Memory B cell (primary cell): ENCODE measurements at regions not wholly inside any gene's neighbourhood (a gene's known extent, or its start where the extent isn't known, plus 50 kb on each side); places are given as distances from the start of the nearest gene placed in this dataset.
A peak's percentile ranks its signal among the peaks of the same experiment; 100 is the strongest.

ENCODE experiments used
- ATAC-seq: fragments of 150-1000 bp; cut with Tn5 transposase; 2 replicates; pipeline ENCODE4 v1.10.0; 2021; ENCODE audit warnings: low read depth, mild to moderate bottlenecking, moderate library complexity
- DNase-seq, 2 donors: peaks; one replicate each; pipeline ENCODE4 v3.0.0; 2022; ENCODE audit warnings: low spot score in 2 of 2
- H3K27ac Mint-ChIP-seq: one replicate; pipeline ENCODE4 v1.8.0; 2022; ENCODE audit warnings: mild to moderate bottlenecking, moderate library complexity, mixed read lengths
- H3K27me3 Mint-ChIP-seq: one replicate; pipeline ENCODE4 v1.8.0; 2022; ENCODE audit warnings: mixed read lengths
- H3K36me3 Mint-ChIP-seq: one replicate; pipeline ENCODE4 v1.8.0; 2022; ENCODE audit warnings: mild to moderate bottlenecking, mixed read lengths
- H3K4me1 Mint-ChIP-seq: one replicate; pipeline ENCODE4 v1.8.0; 2022; ENCODE audit warnings: mixed read lengths
- H3K4me3 Mint-ChIP-seq: one replicate; pipeline ENCODE4 v1.8.0; 2022; ENCODE audit warnings: mild to moderate bottlenecking, moderate library complexity, mixed read lengths
- H3K9me3 Mint-ChIP-seq: one replicate; pipeline ENCODE4 v1.8.0; 2022; ENCODE audit warnings: mixed read lengths

DNA sequence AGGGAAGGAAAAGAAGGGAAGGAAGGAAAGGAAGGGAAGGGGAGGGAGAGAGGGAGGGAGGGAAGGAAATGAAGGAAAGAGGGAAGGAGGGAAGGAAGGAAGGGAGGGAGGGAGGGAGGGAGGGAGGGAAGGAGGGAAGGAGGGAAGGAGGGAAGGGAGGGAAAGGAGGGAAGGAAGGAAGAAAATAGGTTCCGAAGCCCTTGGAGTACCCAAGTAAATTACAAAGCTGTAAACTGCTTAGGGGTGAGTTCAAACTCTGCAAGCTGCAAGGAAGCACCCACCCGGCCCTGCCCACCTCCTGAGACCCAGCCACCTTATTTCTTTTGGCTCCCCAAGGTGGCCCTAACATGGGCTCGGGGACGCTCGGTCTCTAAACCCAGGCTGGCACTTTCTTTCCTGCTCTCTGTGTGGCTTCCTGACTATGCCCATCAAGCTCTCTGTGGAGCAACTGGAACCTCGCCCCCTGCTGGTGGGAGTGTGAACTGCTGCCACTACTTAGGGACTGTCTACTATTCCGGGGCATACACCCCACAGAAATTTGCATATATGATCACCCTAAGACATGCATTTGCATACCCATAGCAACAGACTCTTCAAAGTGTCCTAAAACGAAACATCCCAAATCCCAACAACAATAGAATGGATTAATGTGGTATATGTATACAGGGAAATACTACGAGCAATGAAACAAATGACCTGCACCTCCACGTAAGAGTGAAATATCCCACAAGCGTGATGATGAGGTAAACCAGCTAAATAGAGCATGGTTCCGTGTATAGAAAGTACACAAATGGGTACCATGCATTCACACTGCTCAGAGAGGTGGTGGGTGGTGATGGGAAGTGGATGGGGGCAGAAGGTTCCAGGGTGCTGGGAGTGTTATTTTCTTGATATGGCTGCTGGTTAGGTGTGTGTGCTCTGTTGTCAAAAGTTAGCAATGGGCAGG is 151.7 kb upstream of the TBL1X start:
- Mint-ChIP-seq H3K4me3 (peak overlapping the region; percentile 41), H3K9me3 (peaks cover 2% of the 10 kb centered on the region), H3K4me1 (peaks cover 17% of the 10 kb centered on the region), H3K27me3 (peaks cover 2% of the 10 kb centered on the region), H3K36me3 (no peaks in the 10 kb centered on the region), H3K27ac (peak overlapping the region; percentile 74)
- ATAC-seq (peak; percentile 83), DNase-seq (peak; percentile 55 to 66)

DNA sequence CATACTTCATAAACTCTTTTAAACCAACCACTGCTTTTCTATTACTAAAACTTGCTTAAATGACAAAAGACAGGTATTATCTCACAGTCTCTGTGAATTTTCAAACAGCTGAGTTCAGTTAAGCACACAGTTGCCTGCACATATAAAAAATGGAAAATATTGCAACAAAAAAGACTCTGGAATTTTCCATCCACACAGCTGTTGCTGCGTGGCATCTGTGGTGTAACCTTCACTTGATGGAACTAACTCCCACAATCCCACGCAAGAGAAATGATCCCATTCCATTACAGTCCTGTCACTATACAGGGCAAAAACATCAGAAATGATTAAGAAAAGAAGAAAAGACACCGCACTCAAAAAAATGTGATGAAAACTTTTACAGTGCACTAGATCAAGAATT is 149.8 kb upstream of the TBL1X start:
- ATAC-seq (no peak), DNase-seq (no peak)
- no peak overlapping the region for H3K4me3 Mint-ChIP-seq
- H3K4me1 Mint-ChIP-seq: peaks cover 17% of the 10 kb centered on the region
- peaks cover 2% of the 10 kb centered on the region for H3K9me3 Mint-ChIP-seq
- H3K27me3 Mint-ChIP-seq: peaks cover 2% of the 10 kb centered on the region
- no peak overlapping the region for H3K27ac Mint-ChIP-seq
- no peaks in the 10 kb centered on the region for H3K36me3 Mint-ChIP-seq

DNA sequence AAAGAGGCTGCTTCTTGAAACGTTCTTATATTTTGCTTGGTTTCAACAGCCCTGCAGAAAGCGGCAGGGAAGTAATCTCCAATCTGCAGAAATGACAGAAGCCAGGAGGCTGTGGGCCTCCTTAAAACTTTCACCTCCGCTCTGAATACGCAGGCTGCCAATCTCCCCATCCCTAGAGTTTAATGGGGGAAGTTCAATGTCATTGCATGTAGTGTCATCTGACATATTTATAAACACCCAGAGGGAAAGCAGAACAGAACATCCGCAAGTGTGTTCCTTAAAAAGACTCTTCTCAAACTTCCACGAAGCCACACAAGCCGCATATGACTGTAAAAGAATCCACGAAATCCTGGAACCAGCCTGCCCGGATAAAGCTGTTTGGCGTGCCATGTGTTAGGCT is 148.8 kb upstream of the TBL1X start:
- DNase-seq (no peak), ATAC-seq (no peak)
- H3K27me3 Mint-ChIP-seq: peaks cover 2% of the 10 kb centered on the region
- no peak overlapping the region for H3K4me3 Mint-ChIP-seq
- H3K27ac Mint-ChIP-seq: no peak overlapping the region
- peaks cover 2% of the 10 kb centered on the region for H3K9me3 Mint-ChIP-seq
- no peaks in the 10 kb centered on the region for H3K36me3 Mint-ChIP-seq
- H3K4me1 Mint-ChIP-seq: peaks cover 17% of the 10 kb centered on the region

DNA sequence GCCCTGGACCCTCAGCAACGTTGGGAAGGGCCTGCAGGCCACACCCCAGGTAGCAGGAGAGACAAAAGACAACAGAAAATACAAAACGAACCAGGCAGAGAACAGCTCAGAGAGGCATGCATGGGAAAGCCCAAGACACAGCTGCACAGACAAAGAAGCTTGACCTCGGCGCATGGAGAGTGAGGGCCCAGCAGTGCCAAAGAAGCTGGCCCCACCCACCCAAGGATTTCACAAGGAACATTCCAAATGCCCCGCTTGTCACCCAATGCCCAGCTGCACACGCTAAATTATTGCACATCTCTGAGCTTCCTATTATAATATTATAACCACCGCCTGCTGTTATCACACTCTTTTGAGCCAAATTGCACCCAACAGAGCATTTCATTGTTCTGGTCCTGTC is 147.7 kb upstream of the TBL1X start:
- Mint-ChIP-seq H3K9me3 (peaks cover 2% of the 10 kb centered on the region), H3K4me1 (peaks cover 17% of the 10 kb centered on the region), H3K27me3 (peaks cover 2% of the 10 kb centered on the region), H3K4me3 (no peak overlapping the region), H3K36me3 (no peaks in the 10 kb centered on the region), H3K27ac (no peak overlapping the region)
- no peak for DNase-seq
- no peak for ATAC-seq

GRCh38 chrX:9318213-9318612 is 146.6 kb upstream of the TBL1X start:
- H3K27me3 Mint-ChIP-seq: no peaks in the 10 kb centered on the region
- peak; percentile 35 for ATAC-seq

DNA sequence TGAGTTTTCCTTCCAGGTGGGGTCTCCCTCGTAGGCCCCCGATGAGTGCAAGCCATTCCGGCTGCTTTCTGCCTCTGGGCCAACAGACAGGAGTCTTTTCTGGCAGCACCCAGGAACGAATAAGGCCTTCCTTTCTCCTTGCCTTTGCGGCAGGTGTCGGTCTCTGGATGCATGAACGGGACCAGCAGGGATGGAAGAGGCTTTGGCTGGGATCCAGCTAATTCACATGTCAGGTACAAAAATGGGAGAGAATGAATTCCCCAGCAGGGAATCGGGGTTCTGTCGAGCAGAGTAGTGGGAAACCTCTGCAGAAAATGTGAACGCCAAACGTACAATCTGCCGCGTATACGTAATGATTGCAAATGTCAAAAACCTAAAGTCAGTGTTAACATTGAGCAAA is 146.1 kb upstream of the TBL1X start:
- DNase-seq: no peak
- ATAC-seq: no peak
- Mint-ChIP-seq H3K9me3 (no peaks in the 10 kb centered on the region), H3K27me3 (no peaks in the 10 kb centered on the region), H3K4me3 (no peak overlapping the region), H3K4me1 (peaks cover 8% of the 10 kb centered on the region), H3K36me3 (no peaks in the 10 kb centered on the region), H3K27ac (no peak overlapping the region)

More at GRCh38 chrX:9318213-9318612, 146.6 kb upstream of the TBL1X start:
- no peaks in the 10 kb centered on the region for H3K36me3 Mint-ChIP-seq
- H3K9me3 Mint-ChIP-seq: no peaks in the 10 kb centered on the region
- no peak for DNase-seq
- no peak overlapping the region for H3K27ac Mint-ChIP-seq
- H3K4me1 Mint-ChIP-seq: peaks cover 13% of the 10 kb centered on the region
- H3K4me3 Mint-ChIP-seq: no peak overlapping the region

DNA sequence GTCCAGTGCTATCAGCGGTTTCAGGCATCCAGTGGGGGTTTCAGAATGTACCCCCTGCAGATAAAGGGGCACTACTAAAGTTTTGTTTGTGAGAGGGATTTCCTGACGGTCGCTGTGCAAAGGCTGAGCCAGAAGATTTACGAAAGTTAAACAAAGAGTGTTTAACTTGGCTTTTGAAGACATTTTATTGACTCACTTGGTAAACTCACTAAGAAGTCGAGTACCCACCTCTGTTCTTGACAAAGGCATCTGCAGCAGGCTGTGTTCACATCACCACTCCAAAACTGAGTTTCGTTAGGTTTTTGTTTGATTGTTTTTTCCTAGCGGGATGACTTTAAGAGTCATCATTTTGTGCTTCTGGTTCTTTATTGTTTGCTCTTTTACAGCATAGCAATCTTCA is 143.9 kb upstream of the TBL1X start:
- H3K27me3 Mint-ChIP-seq: no peaks in the 10 kb centered on the region
- H3K36me3 Mint-ChIP-seq: no peaks in the 10 kb centered on the region
- no peaks in the 10 kb centered on the region for H3K9me3 Mint-ChIP-seq
- DNase-seq: no peak
- no peak overlapping the region for H3K4me3 Mint-ChIP-seq
- H3K27ac Mint-ChIP-seq: no peak overlapping the region
- peaks cover 8% of the 10 kb centered on the region for H3K4me1 Mint-ChIP-seq
- no peak for ATAC-seq

DNA sequence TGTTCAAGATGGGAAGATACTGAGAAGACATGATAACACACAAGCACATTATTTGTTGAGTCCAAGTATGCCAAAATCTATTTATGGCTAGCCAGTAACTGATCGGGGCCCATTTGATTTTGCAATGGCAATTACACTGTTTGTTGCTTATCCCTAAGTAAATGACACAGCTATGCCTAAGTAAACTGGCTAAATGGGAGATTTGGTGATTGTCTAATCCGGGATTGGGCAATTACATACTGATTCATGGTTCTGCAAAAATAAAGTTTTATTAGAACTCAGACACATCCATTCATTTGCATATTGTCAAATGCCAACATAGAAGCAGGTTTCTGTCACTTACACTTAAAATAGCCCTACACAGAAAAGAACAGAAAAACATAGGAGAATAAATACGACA is 140.2 kb upstream of the TBL1X start:
- H3K4me3 Mint-ChIP-seq: no peak overlapping the region
- no peak for DNase-seq
- no peak for ATAC-seq
- peaks cover 8% of the 10 kb centered on the region for H3K4me1 Mint-ChIP-seq
- H3K27ac Mint-ChIP-seq: no peak overlapping the region
- H3K27me3 Mint-ChIP-seq: peaks cover 3% of the 10 kb centered on the region
- H3K9me3 Mint-ChIP-seq: no peaks in the 10 kb centered on the region
- H3K36me3 Mint-ChIP-seq: no peaks in the 10 kb centered on the region

DNA sequence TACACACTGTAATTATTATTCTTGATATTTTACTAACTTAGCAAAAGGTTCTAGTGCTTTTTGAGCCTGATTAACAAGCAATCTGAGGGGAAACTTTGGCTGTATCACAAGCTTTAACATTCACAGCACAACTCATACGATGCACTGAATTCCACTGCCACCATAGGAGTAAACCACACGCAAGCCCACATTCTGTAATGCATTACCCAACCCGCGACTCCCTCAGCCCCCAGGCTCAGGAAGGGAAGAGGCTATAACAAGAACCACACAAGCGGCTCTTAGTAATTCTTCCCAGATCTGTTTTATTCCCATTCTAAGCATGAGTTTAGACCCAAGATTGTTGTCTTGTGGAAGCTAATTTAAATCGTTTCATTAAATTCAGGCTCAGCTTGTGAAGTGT is 138.5 kb upstream of the TBL1X start:
- no peak for DNase-seq
- H3K27me3 Mint-ChIP-seq: peaks cover 3% of the 10 kb centered on the region

GRCh38 chrX:9327086-9327746 is 137.6 kb upstream of the TBL1X start:
- H3K4me3 Mint-ChIP-seq: no peak overlapping the region
- H3K4me1 Mint-ChIP-seq: peaks cover 8% of the 10 kb centered on the region
- H3K36me3 Mint-ChIP-seq: no peaks in the 10 kb centered on the region
- no peak overlapping the region for H3K27ac Mint-ChIP-seq
- no peaks in the 10 kb centered on the region for H3K9me3 Mint-ChIP-seq
- DNase-seq: no peak
- no peak for ATAC-seq
- H3K27me3 Mint-ChIP-seq: peaks cover 3% of the 10 kb centered on the region

More for the DNA sequence above, 138.5 kb upstream of the TBL1X start:
- Mint-ChIP-seq H3K4me3 (no peak overlapping the region), H3K9me3 (no peaks in the 10 kb centered on the region), H3K27ac (no peak overlapping the region), H3K4me1 (peaks cover 8% of the 10 kb centered on the region), H3K36me3 (no peaks in the 10 kb centered on the region)
- ATAC-seq: no peak

GRCh38 chrX:9327747-9328145 is 137.1 kb upstream of the TBL1X start:
- H3K9me3 Mint-ChIP-seq: no peaks in the 10 kb centered on the region
- H3K4me1 Mint-ChIP-seq: peaks cover 8% of the 10 kb centered on the region
- DNase-seq (no peak), ATAC-seq (no peak)
- H3K27me3 Mint-ChIP-seq: peaks cover 3% of the 10 kb centered on the region
- no peak overlapping the region for H3K4me3 Mint-ChIP-seq
- no peaks in the 10 kb centered on the region for H3K36me3 Mint-ChIP-seq
- H3K27ac Mint-ChIP-seq: no peak overlapping the region

- H3K36me3 Mint-ChIP-seq: no peaks in the 10 kb centered on the region
- DNase-seq (no peak), ATAC-seq (no peak)
- no peaks in the 10 kb centered on the region for H3K9me3 Mint-ChIP-seq
- no peak overlapping the region for H3K4me3 Mint-ChIP-seq
- peaks cover 8% of the 10 kb centered on the region for H3K4me1 Mint-ChIP-seq
- peaks cover 3% of the 10 kb centered on the region for H3K27me3 Mint-ChIP-seq
- H3K27ac Mint-ChIP-seq: no peak overlapping the region
Measured at GRCh38 chrX:9329056-9329455, 135.8 kb upstream of the TBL1X start.

DNA sequence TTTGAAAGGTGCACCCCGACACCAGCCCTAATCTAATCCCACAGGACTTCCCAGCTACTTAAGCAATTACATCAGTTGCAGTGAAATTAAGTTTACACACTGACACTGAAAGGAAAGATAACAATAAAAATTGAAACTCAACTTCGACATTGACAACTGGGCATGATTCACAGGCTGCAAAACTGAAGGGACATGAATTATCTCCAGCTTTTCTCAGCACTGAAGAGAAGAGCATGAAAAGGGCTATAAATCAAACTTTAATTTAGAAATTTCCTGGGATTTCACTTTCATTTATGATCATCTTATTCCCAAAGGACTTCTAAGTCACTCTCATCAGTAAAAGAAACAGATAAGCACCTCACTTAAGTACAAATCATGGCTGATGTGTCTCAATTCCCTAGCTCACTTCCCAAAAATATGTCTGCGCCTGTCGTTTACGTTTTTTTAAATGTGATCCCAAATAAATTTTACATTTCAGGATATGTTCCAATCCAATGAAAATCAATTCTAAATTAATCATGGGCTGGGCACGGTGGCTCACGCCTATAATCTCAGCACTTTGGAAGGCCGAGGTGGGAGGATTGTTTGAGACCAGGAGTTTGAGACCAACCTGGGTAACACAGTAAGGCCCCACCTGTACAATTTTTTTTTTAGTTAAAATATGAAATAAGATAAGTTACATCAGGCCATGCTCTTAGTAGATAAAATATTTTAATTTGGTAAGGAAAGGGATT is 134.4 kb upstream of the TBL1X start:
- Mint-ChIP-seq H3K36me3 (no peaks in the 10 kb centered on the region), H3K27ac (no peak overlapping the region), H3K9me3 (no peaks in the 10 kb centered on the region), H3K4me3 (no peak overlapping the region), H3K27me3 (peaks cover 3% of the 10 kb centered on the region), H3K4me1 (peaks cover 8% of the 10 kb centered on the region)
- ATAC-seq (no peak), DNase-seq (no peak)
